ENCODE measurements at regions not wholly inside any gene's neighbourhood (a gene's known extent, or its start where the extent isn't known, plus 50 kb on each side); places are given as distances from the start of the nearest gene placed in this dataset.
A peak's percentile ranks its signal among the peaks of the same experiment; 100 is the strongest.
"Not testable (repeated sequence)": the region's sequence is repeated elsewhere in the genome, so short reads cannot be mapped to it uniquely, and the experiment has no call there.

DNA sequence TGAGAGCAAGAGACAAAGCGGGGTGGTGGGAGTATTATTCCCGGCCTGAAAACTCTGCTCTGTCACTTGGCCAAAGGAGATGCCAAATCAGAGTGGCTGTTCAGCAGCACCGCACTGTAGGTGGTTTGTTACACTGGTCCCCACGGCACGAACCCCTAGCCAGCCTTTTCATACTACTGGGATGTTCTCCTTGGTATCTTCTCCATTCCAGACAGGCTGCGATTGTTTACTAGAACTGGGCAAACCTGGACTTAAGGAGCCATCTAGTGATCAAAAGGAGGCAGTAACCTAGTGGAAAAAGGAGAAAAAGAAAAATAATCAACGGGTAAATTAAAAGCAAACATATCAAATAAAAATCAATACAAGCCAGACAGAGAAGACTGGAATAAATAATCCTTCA lies 58.9 kb upstream of the TMTC2 start:
- DNase-seq = peak in 4 of 56 donors; percentile 1 to 19 (median 13)

DNA sequence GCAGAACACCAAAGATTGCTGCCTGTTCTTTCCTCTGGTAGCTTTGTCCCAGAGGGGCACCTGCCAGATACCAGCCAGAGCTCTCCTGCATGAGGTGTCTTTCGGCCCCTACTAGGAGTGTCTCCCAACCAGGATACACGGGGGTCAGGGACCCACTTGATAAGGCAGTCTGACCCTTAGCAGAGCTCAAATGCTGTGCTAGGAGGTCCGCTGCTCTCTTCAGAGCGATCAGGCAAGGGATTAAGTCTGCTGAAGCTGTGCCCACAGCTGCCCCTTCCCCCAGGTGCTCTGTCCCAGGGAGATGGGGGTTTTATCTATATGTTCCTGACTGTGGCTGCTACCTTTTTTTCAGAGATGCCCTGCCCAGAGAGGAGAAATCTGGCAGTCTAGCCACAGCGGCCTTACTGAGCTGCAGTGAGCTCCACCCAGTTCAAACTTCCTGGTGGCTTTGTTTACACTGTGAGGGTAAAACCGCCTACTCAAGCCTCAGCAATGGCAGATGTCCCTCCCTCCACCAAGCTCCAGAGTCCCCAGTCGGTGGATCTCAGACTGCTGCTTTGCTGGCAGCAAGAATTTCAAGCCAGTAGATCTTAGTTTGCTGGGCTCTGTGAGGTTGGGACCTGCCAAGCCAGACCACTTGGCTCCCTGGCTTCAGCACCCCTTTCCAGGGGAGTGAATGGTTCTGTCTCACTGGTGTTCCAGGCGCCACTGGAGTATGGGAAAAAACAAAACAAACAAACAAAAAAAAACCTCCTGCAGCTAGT lies 52.0 kb upstream of the TMTC2 start:
- DNase-seq = not testable (repeated sequence)

DNA sequence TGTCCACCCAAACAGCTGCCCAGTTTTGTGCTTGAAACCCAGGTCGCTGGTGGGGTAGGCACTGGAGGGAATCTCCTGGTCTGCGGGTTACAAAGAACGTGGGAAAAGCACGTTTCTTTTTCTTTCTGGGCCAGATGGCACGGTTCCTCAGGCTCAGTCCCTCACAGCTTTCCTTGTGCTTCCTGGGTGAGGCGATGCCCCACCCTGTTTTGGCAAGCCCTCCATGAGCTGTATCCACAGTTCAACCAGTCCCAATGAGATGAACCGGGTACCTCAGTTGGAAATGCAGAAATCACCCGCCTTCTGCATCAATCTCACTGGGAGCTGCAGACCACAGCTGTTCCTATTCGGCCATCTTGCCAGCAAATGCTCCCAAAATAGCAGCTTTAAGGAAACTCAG lies 51.4 kb upstream of the TMTC2 start:
- DNase-seq = no peak

All from amygdala (tissue), 56 donors.